WTC11 (cell line): ENCODE measurements at regions not wholly inside any gene's neighbourhood (a gene's known extent, or its start where the extent isn't known, plus 50 kb on each side); places are given as distances from the start of the nearest gene placed in this dataset.
A peak's percentile ranks its signal among the peaks of the same experiment; 100 is the strongest.

ENCODE experiments used
- ATAC-seq: fragments of 200-7000 bp; cut with Tn5 transposase; 2 replicates; pipeline ENCODE4 v1.10.0; 2021; ENCODE audit warnings: mild to moderate bottlenecking, moderate library complexity
- CTCF ChIA-PET: fragments of 300-600 bp; sonication (Branson Sonifier 250); formaldehyde crosslinking; loops from one replicate; lab custom pipeline; 2021; ENCODE audit warnings: antibody characterized with exemption; lab: Charles Lee
- POLR2A ChIA-PET: fragments of 350-600 bp; sonication (Branson Sonifier 250); formaldehyde crosslinking; loops from one replicate; lab custom pipeline; 2021; ENCODE audit warnings: antibody characterized with exemption; lab: Charles Lee
- DNase-seq: peaks from one replicate; pipeline ENCODE4 v3.0.0; 2021; ENCODE audit warnings: low spot score
- H3K27ac Mint-ChIP-seq: 2 replicates; pipeline ENCODE4 v1.8.0; 2021; ENCODE audit warnings: mixed read lengths
- H3K27me3 Mint-ChIP-seq: 2 replicates; pipeline ENCODE4 v1.8.0; 2021; ENCODE audit warnings: low read depth, mild to moderate bottlenecking, moderate library complexity, mixed read lengths
- H3K36me3 Mint-ChIP-seq: 2 replicates; pipeline ENCODE4 v1.8.0; 2021; ENCODE audit warnings: mixed read lengths
- H3K4me1 Mint-ChIP-seq: 2 replicates; pipeline ENCODE4 v1.8.0; 2022; ENCODE audit warnings: mixed read lengths
- H3K4me3 Mint-ChIP-seq: 2 replicates; pipeline ENCODE4 v1.8.0; 2021; ENCODE audit warnings: mild to moderate bottlenecking, moderate library complexity, mixed read lengths
- H3K9me3 Mint-ChIP-seq: 2 replicates; pipeline ENCODE4 v1.8.0; 2021; ENCODE audit warnings: mixed read lengths
- ATF1 ChIP-seq: sonication (generic); formaldehyde crosslinking; IDR thresholded peaks from 2 replicates; pipeline ENCODE4 v1.8.1; 2023; ENCODE audit warnings: mild to moderate bottlenecking, moderate library complexity, missing genetic modification reagents
- CREM ChIP-seq: sonication (generic); formaldehyde crosslinking; IDR thresholded peaks from 2 replicates; pipeline ENCODE4 v1.8.1; 2022; ENCODE audit warnings: mild to moderate bottlenecking, missing genetic modification reagents, moderate library complexity
- ETV6 ChIP-seq: sonication (generic); formaldehyde crosslinking; IDR thresholded peaks from 2 replicates; pipeline ENCODE4 v1.8.1; 2022; ENCODE audit warnings: mild to moderate bottlenecking, missing genetic modification reagents
- FOXP1 ChIP-seq: sonication (generic); formaldehyde crosslinking; IDR thresholded peaks from 2 replicates; pipeline ENCODE4 v1.8.0; 2022; ENCODE audit warnings: missing genetic modification reagents, mild to moderate bottlenecking, moderate library complexity, borderline replicate concordance
- IRF2 ChIP-seq: sonication (generic); formaldehyde crosslinking; IDR thresholded peaks from 2 replicates; pipeline ENCODE4 v1.8.0; 2022; ENCODE audit warnings: low read depth, missing genetic modification reagents, borderline replicate concordance
- JUN ChIP-seq: sonication (generic); formaldehyde crosslinking; IDR thresholded peaks from 2 replicates; pipeline ENCODE4 v1.8.0; 2023; ENCODE audit warnings: mild to moderate bottlenecking, missing genetic modification reagents
- MYBL2 ChIP-seq: sonication (generic); formaldehyde crosslinking; IDR thresholded peaks from 2 replicates; pipeline ENCODE4 v1.8.1; 2023; ENCODE audit warnings: mild to moderate bottlenecking, moderate library complexity, missing genetic modification reagents
- NFYB ChIP-seq: sonication (generic); formaldehyde crosslinking; conservative IDR thresholded peaks from 2 replicates; pipeline ENCODE4 v1.8.0; 2022; ENCODE audit warnings: low read depth, missing genetic modification reagents
- SMAD4 ChIP-seq: sonication (generic); formaldehyde crosslinking; IDR thresholded peaks from 2 replicates; pipeline ENCODE4 v1.8.0; 2022; ENCODE audit warnings: mild to moderate bottlenecking, missing genetic modification reagents
- ZNF396 ChIP-seq: fragments of 250-450 bp; sonication (Bioruptor Pico); IDR thresholded peaks from 2 replicates; pipeline ENCODE4 v1.8.0; 2021; ENCODE audit warnings: mild to moderate bottlenecking, moderate library complexity, borderline replicate concordance
- ZNF671 ChIP-seq: fragments of 250-450 bp; sonication (Bioruptor Pico); IDR thresholded peaks from 2 replicates; pipeline ENCODE4 v1.8.0; 2021; ENCODE audit warnings: mild to moderate bottlenecking
- TF ChIP-seq, protein P1 (sequence below): sonication (generic); formaldehyde crosslinking; IDR thresholded peaks from 2 replicates; pipeline ENCODE4 v1.8.1; 2023; ENCODE audit warnings: mild to moderate bottlenecking, missing genetic modification reagents, borderline replicate concordance
- TF ChIP-seq, protein P2 (sequence below): sonication (generic); formaldehyde crosslinking; IDR thresholded peaks from 2 replicates; pipeline ENCODE4 v1.8.1; 2022; ENCODE audit warnings: missing genetic modification reagents, borderline replicate concordance
- TF ChIP-seq, protein P3 (sequence below): sonication (generic); formaldehyde crosslinking; IDR thresholded peaks from 2 replicates; pipeline ENCODE4 v1.8.1; 2023; ENCODE audit warnings: mild to moderate bottlenecking, missing genetic modification reagents, moderate library complexity
- TF ChIP-seq, protein P4 (sequence below): sonication (generic); formaldehyde crosslinking; IDR thresholded peaks from 2 replicates; pipeline ENCODE4 v1.8.1; 2023; ENCODE audit warnings: mild to moderate bottlenecking, missing genetic modification reagents
- TF ChIP-seq, protein P5 (sequence below): sonication (generic); formaldehyde crosslinking; IDR thresholded peaks from 2 replicates; pipeline ENCODE4 v1.8.0; 2022; ENCODE audit warnings: missing genetic modification reagents
- TF ChIP-seq, protein P6 (sequence below): fragments of 250-450 bp; sonication (Bioruptor Pico); IDR thresholded peaks from 2 replicates; pipeline ENCODE4 v1.9.0; 2021; ENCODE audit warnings: mild to moderate bottlenecking
- TF ChIP-seq, protein P7 (sequence below): sonication (generic); formaldehyde crosslinking; IDR thresholded peaks from 2 replicates; pipeline ENCODE4 v1.8.0; 2023; ENCODE audit warnings: missing genetic modification reagents
- TF ChIP-seq, protein P8 (sequence below): sonication (generic); formaldehyde crosslinking; IDR thresholded peaks from 2 replicates; pipeline ENCODE4 v1.8.0; 2022; ENCODE audit warnings: mild to moderate bottlenecking, missing genetic modification reagents

DNA sequence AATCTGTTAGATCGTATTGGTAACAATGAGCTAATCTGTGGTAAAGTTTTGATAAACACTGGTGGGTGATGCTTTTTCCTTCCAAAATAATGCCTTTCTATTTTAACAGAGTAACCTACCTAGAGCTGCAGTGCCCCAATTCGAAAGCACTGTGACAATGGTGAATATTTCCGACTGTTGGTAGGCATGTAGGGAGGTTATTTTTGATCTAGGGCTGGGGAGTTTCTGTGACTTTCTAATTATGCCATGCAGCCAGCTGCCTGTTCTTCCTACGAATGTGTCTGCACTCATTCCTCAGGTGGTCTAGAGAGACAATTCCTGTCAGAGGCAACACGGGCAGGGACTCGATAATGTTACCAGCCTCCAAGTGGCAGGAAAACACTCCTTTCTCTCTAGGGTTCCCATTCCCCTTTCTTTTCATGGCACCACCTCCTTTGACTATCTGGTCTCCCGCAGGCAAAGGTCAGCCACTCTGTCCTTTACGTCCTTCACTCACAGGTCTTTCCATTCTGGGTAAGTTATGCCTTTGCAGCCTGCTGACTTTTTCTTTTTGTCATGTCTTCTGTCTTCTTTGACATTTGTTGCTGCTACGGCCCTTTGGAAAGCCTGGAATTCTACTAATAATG is 167.2 kb upstream of the MGAT5 start:
- H3K4me1 Mint-ChIP-seq: peaks cover 17% of the 10 kb centered on the region
- H3K27ac Mint-ChIP-seq: peak overlapping the region; percentile 58; the same call in 1 of the 2 replicates
- ChIA-PET CTCF (interaction anchor here (0.8 kb wide), 1 partner anchor 12 kb away, joined by 3 read pairs; no protein-coding TSS in a partner anchor), POLR2A (no interaction called here)
- H3K9me3 Mint-ChIP-seq: peaks cover 14% of the 10 kb centered on the region
- no peak overlapping the region for H3K4me3 Mint-ChIP-seq
- H3K36me3 Mint-ChIP-seq: no peaks in the 10 kb centered on the region
- DNase-seq: no peak
- TF ChIP-seq FOXP1 (no peak), NFYB (no peak), MYBL2 (CRISPR knock-in tag) (no peak), ZNF396 (no peak), ETV6 (CRISPR knock-in tag) (no peak), ATF1 (CRISPR knock-in tag) (no peak), IRF2 (CRISPR knock-in tag) (no peak), ZNF671 (no peak)
- TF ChIP-seq, protein P1, sequence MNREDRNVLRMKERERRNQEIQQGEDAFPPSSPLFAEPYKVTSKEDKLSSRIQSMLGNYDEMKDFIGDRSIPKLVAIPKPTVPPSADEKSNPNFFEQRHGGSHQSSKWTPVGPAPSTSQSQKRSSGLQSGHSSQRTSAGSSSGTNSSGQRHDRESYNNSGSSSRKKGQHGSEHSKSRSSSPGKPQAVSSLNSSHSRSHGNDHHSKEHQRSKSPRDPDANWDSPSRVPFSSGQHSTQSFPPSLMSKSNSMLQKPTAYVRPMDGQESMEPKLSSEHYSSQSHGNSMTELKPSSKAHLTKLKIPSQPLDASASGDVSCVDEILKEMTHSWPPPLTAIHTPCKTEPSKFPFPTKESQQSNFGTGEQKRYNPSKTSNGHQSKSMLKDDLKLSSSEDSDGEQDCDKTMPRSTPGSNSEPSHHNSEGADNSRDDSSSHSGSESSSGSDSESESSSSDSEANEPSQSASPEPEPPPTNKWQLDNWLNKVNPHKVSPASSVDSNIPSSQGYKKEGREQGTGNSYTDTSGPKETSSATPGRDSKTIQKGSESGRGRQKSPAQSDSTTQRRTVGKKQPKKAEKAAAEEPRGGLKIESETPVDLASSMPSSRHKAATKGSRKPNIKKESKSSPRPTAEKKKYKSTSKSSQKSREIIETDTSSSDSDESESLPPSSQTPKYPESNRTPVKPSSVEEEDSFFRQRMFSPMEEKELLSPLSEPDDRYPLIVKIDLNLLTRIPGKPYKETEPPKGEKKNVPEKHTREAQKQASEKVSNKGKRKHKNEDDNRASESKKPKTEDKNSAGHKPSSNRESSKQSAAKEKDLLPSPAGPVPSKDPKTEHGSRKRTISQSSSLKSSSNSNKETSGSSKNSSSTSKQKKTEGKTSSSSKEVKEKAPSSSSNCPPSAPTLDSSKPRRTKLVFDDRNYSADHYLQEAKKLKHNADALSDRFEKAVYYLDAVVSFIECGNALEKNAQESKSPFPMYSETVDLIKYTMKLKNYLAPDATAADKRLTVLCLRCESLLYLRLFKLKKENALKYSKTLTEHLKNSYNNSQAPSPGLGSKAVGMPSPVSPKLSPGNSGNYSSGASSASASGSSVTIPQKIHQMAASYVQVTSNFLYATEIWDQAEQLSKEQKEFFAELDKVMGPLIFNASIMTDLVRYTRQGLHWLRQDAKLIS (CRISPR knock-in tag): no peak
- TF ChIP-seq, protein P2, sequence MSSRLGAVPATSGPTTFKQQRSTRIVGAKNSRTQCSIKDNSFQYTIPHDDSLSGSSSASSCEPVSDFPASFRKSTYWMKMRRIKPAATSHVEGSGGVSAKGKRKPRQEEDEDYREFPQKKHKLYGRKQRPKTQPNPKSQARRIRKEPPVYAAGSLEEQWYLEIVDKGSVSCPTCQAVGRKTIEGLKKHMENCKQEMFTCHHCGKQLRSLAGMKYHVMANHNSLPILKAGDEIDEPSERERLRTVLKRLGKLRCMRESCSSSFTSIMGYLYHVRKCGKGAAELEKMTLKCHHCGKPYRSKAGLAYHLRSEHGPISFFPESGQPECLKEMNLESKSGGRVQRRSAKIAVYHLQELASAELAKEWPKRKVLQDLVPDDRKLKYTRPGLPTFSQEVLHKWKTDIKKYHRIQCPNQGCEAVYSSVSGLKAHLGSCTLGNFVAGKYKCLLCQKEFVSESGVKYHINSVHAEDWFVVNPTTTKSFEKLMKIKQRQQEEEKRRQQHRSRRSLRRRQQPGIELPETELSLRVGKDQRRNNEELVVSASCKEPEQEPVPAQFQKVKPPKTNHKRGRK (CRISPR knock-in tag): no peak
- TF ChIP-seq, protein P3, sequence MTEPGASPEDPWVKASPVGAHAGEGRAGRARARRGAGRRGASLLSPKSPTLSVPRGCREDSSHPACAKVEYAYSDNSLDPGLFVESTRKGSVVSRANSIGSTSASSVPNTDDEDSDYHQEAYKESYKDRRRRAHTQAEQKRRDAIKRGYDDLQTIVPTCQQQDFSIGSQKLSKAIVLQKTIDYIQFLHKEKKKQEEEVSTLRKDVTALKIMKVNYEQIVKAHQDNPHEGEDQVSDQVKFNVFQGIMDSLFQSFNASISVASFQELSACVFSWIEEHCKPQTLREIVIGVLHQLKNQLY (CRISPR knock-in tag): no peak
- TF ChIP-seq, protein P4, sequence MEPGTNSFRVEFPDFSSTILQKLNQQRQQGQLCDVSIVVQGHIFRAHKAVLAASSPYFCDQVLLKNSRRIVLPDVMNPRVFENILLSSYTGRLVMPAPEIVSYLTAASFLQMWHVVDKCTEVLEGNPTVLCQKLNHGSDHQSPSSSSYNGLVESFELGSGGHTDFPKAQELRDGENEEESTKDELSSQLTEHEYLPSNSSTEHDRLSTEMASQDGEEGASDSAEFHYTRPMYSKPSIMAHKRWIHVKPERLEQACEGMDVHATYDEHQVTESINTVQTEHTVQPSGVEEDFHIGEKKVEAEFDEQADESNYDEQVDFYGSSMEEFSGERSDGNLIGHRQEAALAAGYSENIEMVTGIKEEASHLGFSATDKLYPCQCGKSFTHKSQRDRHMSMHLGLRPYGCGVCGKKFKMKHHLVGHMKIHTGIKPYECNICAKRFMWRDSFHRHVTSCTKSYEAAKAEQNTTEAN (CRISPR knock-in tag): no peak
- peak; percentile 14; the same call in 1 of the 2 replicates for ATAC-seq
- no peaks in the 10 kb centered on the region for H3K27me3 Mint-ChIP-seq

DNA sequence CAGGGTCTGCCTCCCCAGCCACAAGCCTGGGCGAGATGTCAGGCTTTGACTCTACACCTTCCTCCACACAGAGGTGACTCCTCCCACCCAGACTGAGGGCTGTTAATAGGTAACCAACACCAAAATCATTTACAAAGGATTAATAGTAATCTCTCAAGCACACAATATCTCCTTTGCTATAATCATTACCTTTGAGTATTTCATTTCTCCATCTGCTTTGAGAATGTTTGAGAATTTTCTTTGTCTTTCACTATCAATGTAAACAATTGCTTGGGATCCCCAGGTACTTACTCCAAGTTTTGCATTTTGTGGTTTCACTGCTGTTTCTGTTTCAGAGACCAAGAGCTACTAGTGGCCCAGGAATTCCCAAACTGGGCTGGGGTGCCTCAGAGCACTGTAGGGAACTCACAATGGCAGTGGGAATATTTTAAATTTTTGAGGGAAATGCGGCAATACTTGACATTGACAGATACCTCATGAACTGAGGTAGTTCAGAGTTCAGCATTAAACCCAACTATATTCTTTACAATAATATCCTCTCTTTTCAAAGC is 166.4 kb upstream of the MGAT5 start:
- no peak overlapping the region for H3K27ac Mint-ChIP-seq
- H3K36me3 Mint-ChIP-seq: no peaks in the 10 kb centered on the region
- CTCF ChIA-PET: interaction anchor here (0.5 kb wide), 1 partner anchor 647 kb away, joined by 4 read pairs; no protein-coding TSS in a partner anchor
- TF ChIP-seq, protein P5, sequence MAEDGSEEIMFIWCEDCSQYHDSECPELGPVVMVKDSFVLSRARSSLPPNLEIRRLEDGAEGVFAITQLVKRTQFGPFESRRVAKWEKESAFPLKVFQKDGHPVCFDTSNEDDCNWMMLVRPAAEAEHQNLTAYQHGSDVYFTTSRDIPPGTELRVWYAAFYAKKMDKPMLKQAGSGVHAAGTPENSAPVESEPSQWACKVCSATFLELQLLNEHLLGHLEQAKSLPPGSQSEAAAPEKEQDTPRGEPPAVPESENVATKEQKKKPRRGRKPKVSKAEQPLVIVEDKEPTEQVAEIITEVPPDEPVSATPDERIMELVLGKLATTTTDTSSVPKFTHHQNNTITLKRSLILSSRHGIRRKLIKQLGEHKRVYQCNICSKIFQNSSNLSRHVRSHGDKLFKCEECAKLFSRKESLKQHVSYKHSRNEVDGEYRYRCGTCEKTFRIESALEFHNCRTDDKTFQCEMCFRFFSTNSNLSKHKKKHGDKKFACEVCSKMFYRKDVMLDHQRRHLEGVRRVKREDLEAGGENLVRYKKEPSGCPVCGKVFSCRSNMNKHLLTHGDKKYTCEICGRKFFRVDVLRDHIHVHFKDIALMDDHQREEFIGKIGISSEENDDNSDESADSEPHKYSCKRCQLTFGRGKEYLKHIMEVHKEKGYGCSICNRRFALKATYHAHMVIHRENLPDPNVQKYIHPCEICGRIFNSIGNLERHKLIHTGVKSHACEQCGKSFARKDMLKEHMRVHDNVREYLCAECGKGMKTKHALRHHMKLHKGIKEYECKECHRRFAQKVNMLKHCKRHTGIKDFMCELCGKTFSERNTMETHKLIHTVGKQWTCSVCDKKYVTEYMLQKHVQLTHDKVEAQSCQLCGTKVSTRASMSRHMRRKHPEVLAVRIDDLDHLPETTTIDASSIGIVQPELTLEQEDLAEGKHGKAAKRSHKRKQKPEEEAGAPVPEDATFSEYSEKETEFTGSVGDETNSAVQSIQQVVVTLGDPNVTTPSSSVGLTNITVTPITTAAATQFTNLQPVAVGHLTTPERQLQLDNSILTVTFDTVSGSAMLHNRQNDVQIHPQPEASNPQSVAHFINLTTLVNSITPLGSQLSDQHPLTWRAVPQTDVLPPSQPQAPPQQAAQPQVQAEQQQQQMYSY (CRISPR knock-in tag): no peak
- TF ChIP-seq CREM (CRISPR knock-in tag) (no peak), SMAD4 (no peak), JUN (CRISPR knock-in tag) (no peak)
- TF ChIP-seq, protein P6, sequence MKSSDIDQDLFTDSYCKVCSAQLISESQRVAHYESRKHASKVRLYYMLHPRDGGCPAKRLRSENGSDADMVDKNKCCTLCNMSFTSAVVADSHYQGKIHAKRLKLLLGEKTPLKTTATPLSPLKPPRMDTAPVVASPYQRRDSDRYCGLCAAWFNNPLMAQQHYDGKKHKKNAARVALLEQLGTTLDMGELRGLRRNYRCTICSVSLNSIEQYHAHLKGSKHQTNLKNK (CRISPR knock-in tag): no peak
- TF ChIP-seq, protein P7, sequence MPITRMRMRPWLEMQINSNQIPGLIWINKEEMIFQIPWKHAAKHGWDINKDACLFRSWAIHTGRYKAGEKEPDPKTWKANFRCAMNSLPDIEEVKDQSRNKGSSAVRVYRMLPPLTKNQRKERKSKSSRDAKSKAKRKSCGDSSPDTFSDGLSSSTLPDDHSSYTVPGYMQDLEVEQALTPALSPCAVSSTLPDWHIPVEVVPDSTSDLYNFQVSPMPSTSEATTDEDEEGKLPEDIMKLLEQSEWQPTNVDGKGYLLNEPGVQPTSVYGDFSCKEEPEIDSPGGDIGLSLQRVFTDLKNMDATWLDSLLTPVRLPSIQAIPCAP (CRISPR knock-in tag): no peak
- TF ChIP-seq, protein P3 (CRISPR knock-in tag): no peak
- TF ChIP-seq, protein P8, sequence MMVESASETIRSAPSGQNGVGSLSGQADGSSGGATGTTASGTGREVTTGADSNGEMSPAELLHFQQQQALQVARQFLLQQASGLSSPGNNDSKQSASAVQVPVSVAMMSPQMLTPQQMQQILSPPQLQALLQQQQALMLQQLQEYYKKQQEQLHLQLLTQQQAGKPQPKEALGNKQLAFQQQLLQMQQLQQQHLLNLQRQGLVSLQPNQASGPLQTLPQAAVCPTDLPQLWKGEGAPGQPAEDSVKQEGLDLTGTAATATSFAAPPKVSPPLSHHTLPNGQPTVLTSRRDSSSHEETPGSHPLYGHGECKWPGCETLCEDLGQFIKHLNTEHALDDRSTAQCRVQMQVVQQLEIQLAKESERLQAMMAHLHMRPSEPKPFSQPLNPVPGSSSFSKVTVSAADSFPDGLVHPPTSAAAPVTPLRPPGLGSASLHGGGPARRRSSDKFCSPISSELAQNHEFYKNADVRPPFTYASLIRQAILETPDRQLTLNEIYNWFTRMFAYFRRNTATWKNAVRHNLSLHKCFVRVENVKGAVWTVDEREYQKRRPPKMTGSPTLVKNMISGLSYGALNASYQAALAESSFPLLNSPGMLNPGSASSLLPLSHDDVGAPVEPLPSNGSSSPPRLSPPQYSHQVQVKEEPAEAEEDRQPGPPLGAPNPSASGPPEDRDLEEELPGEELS (CRISPR knock-in tag): no peak
- TF ChIP-seq, all 79 proteins: peak for 0
- Mint-ChIP-seq H3K4me3 (no peak overlapping the region), H3K9me3 (peaks cover 14% of the 10 kb centered on the region), H3K27me3 (no peaks in the 10 kb centered on the region), H3K4me1 (peaks cover 17% of the 10 kb centered on the region)
- DNase-seq: no peak
- ATAC-seq: peak; percentile 77
- POLR2A ChIA-PET: no interaction called here
